LoVo (cell line): ENCODE measurements at regions not wholly inside any gene's neighbourhood (a gene's known extent, or its start where the extent isn't known, plus 50 kb on each side); places are given as distances from the start of the nearest gene placed in this dataset.

Experiments used
- DNase-seq: peaks from one replicate; pipeline ENCODE4 v3.0.0-alpha.2; 2016; ENCODE audit warnings: low spot score

- no peak for DNase-seq
These were observed 52.8 kb upstream of the MEIS1 start for GRCh38 chr2:66382091-66382490.

DNA sequence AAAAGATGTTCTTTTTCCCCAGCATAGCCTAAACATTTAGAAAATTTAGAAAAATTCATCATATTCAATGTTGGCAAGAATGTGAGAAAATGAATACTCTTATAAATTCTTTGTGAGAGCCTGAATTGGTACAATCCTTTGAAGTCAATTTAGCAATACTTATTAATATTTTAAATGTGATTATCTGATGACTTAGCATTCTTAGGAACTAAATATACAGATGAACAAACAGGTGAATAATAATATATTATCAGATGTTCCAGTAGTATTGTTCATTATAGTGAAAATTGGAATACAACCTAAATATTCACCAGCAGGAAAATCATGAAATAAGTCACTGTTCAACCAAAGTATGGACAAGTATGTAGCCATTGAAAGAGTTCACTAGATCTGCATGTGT lies 55.5 kb upstream of the MEIS1 start:
- DNase-seq, result no peak

GRCh38 chr2:66377832-66378231 lies 57.1 kb upstream of the MEIS1 start:
- DNase-seq, result no peak

DNA sequence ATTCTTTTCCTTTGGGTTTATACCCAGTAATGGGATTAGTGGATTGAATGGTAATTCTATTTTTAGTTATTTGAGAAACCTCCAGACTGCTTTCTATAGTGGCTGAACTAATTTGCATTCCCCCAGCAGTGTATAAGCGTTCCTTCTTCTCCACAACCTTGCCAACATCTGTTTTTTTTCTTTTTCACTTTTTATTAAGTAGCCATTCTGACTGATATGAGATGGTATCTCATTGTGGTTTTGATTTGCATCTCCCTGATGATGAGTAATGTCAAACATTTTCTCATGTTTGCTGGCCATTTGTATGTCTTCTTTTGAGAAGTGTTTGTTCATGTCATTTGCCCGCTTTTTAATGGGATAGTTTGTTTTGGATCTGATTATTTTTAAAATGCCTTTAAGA lies 64.1 kb upstream of the MEIS1 start:
- no peak for DNase-seq

- no peak for DNase-seq
These were observed 68.3 kb upstream of the MEIS1 start for GRCh38 chr2:66366619-66367018.

- DNase-seq, result peak; percentile 75
These were observed 70.2 kb upstream of the MEIS1 start for GRCh38 chr2:66364495-66365333.

DNA sequence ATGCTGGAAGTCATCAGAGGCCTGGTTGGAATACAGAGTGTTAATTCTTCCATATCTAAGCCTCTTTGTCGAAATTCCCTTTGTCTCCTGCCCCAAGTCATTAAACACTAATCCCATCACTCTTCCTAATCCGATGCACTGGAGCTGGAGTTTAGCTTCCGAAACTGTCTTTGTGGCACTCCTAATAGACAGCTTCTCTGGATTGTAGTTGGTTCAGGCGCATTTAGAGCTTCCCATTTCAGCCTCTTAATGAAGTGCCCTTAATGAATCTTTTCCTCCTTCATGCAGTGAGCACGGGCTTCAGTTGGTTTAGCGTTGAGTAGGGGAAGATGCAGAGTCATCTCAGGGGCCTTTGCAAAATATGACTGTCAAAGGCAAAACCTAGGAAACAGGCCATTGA lies 72.2 kb upstream of the MEIS1 start:
- DNase-seq, result no peak

- no peak for DNase-seq
These were observed 88.7 kb upstream of the MEIS1 start for GRCh38 chr2:66346231-66346664.

DNA sequence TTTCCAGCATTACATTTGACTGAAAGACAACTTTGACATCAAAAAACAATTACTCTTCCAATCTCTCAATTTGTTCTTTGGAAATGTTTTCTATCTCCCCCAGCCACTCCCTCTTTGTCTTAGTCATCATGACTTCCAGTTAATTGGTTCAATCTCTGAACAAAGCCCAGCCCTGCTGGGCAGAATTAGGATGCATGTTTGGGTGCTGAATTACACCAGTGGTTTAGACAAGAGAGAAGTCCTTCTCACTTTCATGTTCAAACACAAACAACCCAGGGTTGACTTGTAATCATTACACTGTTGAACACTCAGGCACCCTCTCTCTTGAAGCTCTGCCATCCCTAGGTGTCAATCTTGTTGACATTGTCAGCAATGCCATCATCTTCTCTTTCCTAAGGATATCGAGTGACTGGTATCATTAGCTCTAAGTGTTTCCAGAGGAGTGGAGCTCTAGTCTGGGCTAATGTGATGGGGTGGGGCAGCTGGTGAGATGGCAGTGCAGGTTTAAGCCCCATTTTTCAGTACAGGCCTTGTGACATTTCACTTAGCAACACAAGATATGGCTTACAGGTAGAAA lies 90.8 kb upstream of the MEIS1 start:
- no peak for DNase-seq

DNA sequence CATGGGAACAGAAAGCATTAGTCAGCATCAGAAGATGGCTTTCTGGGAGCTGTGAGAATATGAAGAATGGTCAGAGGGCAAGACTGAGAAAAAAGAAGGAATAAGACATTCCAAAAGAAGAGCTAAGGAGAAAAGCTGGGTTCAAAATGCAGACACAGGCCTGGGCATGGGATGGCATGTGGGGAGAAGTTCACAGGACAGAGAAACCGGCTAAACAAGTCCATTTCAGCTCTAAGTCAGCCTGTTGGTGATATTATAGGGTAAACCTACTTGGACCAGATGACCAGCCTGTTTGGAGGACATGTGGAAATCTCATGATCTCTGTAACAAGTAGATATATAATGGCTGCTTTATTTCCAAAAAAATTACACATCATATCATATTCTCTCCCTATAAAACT lies 91.7 kb upstream of the MEIS1 start:
- DNase-seq, result no peak

- DNase-seq, result no peak
These were observed 94.4 kb upstream of the MEIS1 start for GRCh38 chr2:66340521-66340920.

DNA sequence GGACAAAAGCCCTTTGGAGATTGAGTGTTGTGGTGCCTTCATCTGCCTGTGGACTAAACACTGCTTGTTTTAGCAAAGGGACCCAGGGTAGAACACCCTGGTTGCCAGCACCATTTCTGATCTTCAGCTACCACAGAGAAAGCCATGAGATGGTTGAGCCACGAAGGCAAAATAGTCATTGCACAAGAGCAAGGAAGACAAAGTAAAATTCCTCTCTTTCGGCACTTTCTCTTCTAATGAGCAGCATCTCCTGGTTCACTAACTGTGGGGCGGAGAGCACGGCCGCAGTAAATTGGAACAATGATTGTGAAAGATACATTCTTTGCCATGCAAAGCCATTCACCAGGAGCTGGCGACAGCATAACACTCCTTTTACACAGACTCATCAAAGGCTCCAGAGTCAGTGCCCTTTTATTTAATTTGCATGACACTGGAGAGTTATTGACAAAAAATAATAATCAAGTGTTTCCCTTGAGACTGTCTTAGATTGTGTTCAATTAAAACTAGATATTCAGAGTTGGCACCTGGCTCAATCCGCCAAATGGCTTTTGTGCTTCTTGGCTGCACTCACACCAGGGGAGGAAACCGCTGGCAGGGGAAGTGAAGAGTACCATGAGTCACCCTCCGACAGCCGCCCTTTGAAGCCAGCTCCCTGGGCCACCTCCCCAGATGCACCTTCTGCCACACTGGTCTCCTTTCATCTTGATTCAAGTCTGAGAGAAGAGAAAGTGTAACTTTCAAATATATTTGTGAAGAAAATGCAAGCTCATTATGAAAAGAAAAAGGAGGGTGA lies 100.5 kb upstream of the MEIS1 start:
- DNase-seq, result peak; percentile 73

GRCh38 chr2:66331176-66331575 lies 103.7 kb upstream of the MEIS1 start:
- DNase-seq, result no peak

DNA sequence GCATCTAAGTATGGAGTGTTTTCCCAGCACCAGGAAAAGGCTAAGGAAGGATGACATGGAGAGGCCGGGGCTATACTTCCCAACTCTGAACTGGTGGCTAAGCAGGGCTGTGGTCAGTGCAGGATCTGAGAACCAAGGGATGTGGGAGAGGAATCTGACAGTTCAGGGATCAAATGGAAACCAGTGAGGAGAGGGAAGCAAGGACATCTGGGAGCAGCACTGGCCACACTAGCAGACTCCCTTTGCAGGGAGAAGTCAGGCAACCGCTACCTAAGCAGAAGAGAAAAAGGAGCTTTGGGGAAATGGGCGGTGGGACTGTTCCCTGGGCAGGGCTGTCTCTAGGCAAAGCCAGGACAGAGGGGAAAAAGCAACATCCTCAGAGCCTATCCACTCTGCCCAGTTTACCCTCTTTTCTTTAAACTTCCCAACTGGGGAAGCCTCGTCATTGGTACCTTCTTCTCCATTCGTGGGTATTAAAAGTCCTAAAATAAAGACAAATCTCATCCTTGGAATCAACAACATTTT lies 105.8 kb upstream of the MEIS1 start:
- no peak for DNase-seq

DNA sequence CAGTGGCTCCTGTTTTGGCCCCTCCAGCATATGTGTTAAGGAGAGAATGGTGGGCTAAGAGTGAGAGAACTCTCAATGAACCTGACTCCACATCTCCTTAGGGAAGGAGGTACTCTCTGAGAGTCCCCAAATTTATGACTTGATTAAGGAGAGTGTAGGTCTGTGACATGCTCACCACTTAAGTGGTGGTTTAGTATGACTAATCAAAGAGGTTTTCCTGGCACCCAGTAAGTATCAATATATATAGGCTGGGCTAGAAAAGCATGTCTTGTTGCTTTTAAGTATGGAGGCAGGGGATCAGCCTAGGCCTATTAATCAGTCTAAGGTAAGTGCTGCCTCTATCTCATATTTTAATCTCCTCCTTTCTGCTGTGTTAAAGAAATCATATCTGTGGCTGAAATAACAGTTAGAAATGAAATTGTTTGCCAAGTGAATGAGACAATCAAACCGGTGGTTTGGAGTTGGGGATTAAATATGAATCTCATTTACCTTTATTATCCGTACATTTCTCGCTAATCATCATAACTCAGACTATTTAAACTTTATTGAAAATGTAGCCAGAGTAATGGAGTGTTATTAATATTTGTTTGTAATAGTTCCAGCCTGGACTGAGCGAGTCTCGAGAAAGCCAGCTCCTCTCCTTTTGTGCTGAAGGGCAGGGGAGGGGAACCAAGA lies 107.7 kb upstream of the MEIS1 start:
- no peak for DNase-seq

GRCh38 chr2:66324909-66325528 lies 109.9 kb upstream of the MEIS1 start:
- DNase-seq, result no peak

DNA sequence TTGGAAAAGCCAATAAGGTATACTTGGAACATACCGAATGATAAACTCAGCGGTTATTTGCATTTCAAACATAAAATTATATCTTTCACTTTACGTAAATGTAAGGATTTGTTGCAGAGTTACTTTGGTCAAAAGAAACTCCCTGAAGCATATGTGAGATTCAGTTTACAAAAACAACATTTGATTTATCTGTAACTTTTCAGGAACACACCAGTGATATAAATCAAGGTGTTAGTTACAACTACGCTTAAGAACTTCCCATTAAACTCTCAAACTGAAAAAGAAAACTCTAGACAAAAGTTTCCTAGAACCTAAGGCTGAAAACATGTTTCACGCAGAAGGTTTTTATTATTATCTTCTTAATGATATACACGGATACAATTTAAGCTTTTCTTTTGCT lies 110.6 kb upstream of the MEIS1 start:
- DNase-seq, result no peak

DNA sequence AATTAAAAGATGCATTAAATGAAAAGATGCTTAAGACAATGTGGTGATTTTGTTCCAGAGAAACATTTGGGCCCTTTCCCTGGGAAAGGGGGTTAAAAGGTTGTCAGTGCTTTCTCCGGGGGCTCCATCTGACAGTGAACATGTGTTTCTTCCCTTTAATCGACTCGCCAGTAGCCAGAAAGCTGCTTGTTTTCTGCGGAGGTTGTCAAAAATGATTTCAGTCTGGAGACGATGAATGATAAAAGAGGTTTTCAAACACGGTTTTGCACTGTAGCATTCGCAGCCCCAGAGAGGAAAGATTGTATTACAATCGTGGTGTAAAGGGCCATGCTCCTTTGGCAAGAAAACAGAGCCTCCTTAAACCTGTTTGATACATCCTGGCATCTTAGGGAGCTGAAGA lies 111.5 kb upstream of the MEIS1 start:
- no peak for DNase-seq

DNA sequence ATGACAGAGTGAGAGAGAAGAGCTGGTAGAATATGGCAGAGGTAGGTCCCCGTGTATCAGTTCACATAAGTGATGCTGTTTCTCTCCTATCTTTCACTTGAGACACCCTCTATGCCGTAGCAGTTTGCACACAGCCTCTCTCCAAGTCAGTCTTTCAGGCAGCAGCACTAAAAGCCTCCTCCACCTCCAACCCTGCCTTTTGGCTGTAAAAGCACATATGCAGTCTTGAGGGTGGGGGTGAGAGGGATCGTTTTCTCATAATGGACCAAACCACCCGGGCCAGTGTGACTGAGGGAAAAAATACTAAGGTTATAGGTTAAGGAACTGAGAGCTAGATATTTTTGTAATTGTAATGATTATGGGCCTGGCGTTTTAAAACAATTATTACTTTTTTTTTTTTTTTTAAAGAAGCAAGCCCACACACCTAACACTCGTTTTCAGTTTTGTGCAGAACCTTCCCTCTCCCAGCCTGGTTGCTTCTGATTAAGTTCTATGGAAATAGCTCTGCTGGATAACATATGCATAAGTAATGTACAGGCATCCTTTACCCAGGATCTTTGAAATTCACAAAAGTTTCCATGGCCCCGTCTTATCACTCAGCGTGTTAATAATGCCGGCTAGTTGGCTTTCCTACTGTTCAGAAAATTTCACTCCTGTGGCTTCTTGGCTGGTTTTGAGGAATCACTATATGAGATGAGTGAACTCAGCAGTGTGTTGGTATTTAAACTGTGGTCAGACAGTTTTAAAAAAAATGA lies 112.2 kb upstream of the MEIS1 start:
- DNase-seq, result no peak

DNA sequence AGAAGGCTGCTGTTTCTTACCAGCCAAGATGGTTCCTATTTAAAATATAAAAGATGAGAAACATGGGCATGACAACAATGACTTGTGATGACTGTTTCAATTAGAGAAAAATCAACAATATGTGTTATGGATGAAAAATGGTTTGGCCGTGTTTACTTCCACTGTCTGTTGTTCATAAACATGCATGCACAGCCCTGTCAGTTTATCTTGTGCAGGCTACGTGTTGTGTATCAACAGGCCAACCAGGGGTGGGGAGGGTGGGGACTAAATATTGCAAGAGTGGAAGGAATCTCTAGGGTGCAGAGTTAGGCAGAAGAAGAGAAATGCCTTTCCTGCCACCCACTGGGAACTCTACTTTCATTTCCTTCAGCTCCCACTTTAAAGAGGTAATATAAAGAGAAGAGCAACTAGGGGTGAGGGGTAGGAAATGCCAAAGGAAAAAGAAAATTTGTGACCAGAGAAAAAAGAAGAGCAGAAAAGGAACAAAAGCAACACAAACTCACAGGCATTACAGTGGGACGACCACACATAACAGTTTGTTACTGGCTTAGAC lies 116.8 kb upstream of the MEIS1 start:
- DNase-seq, result no peak
